A549 (cell line): ENCODE measurements at regions not wholly inside any gene's neighbourhood (a gene's known extent, or its start where the extent isn't known, plus 50 kb on each side); places are given as distances from the start of the nearest gene placed in this dataset.

ENCODE experiments used
- ATAC-seq, 2 experiments: fragments of 200-7000 bp in 1 of 2; fragments of >200 bp in 1 of 2; cut with Nextera tagmentation in 1 of 2; cut with Tn5 transposase in 1 of 2; 3 replicates each; pipeline versions ENCODE4 v1.8.0 to v1.9.1; 2018 to 2020; ENCODE audit warnings: mild to moderate bottlenecking in 1 of 2, moderate library complexity in 1 of 2
- CTCF ChIA-PET: fragments of 300-600 bp; sonication (Branson Sonifier 250); formaldehyde crosslinking; extraction: SDS; loops from one replicate; lab custom pipeline; 2021; ENCODE audit warnings: antibody characterized with exemption, inconsistent platforms; lab: Yijun Ruan, JAX
- POLR2A ChIA-PET: fragments of 350-600 bp; formaldehyde crosslinking; extraction: SDS; loops from one replicate; lab custom pipeline; 2021; ENCODE audit warnings: antibody characterized with exemption, inconsistent platforms; lab: Yijun Ruan, JAX
- DNase-seq, 2 experiments: peaks; one replicate each; pipeline versions ENCODE4 v3.0.0 to v3.0.0-alpha.2; 2011 to 2016; ENCODE audit warnings: low read depth in 1 of 2, low spot score in 1 of 2
- FAIRE-seq: peaks from 2 replicates; lab custom pipeline; 2011; peaks lifted over from hg19 to GRCh38; lab: Jason Lieb, UNC
- H3K27ac ChIP-seq, 2 experiments: fragments of >200 bp; sonication (Bioruptor Twin); formaldehyde crosslinking; 3 replicates each; pipeline ENCODE4 v1.5.1; 2016 to 2017
- H3K4me1 ChIP-seq: fragments of >200 bp; sonication (Bioruptor Twin); formaldehyde crosslinking; 3 replicates; pipeline ENCODE4 v1.6.1; 2016
- H3K4me2 ChIP-seq: fragments of >200 bp; sonication (Bioruptor Twin); formaldehyde crosslinking; 3 replicates; pipeline ENCODE4 v1.6.1; 2016
- H3K4me3 ChIP-seq: fragments of >200 bp; sonication (Bioruptor Twin); formaldehyde crosslinking; 3 replicates; pipeline ENCODE4 v1.5.1; 2016
- H3K9me3 ChIP-seq: fragments of >200 bp; sonication (Bioruptor Twin); formaldehyde crosslinking; 3 replicates; pipeline ENCODE4 v1.6.1; 2016
- BHLHE40 ChIP-seq: IDR thresholded peaks from 2 replicates; pipeline ENCODE4 v1.6.1; 2012; ENCODE audit warnings: low read depth, low read length, inconsistent platforms
- CBX2 ChIP-seq: fragments of 200-600 bp; sonication (generic); IDR thresholded peaks from 2 replicates; pipeline ENCODE4 v1.6.1; 2016; ENCODE audit warnings: low read depth, mild to moderate bottlenecking, borderline replicate concordance
- CHD2 ChIP-seq: fragments of 150-350 bp; IDR thresholded peaks from 2 replicates; pipeline ENCODE4 v1.6.1; 2014; ENCODE audit warnings: low read length; ENCODE audit not compliant: partially characterized antibody
- EP300 ChIP-seq, 2 experiments: fragments of >200 bp; sonication (Bioruptor Twin); formaldehyde crosslinking; IDR thresholded peaks; 2 replicates in 1 of 2; 3 replicates in 1 of 2; pipeline ENCODE4 v1.6.1; 2016 to 2017
- FOSB ChIP-seq: fragments of 250-450 bp; sonication (Bioruptor Pico); IDR thresholded peaks from 2 replicates; pipeline ENCODE4 v1.5.0; 2020; ENCODE audit warnings: mild to moderate bottlenecking, moderate library complexity
- GATA3 ChIP-seq: IDR thresholded peaks from 2 replicates; pipeline ENCODE4 v1.6.1; 2012; ENCODE audit warnings: borderline replicate concordance
- HOXB5 ChIP-seq: fragments of 250-450 bp; sonication (Bioruptor Pico); IDR thresholded peaks from 2 replicates; pipeline ENCODE4 v1.5.0; 2020; ENCODE audit warnings: mild to moderate bottlenecking, moderate library complexity
- JUN ChIP-seq, 2 experiments: fragments of >200 bp; sonication (Bioruptor Twin); formaldehyde crosslinking; IDR thresholded peaks; 2 replicates in 1 of 2; 3 replicates in 1 of 2; pipeline ENCODE4 v1.6.1; 2016 to 2017
- JUNB ChIP-seq: fragments of >200 bp; sonication (Bioruptor Twin); formaldehyde crosslinking; IDR thresholded peaks from 2 replicates; pipeline ENCODE4 v1.6.1; 2016
- KDM1A ChIP-seq: fragments of 200-600 bp; sonication (generic); IDR thresholded peaks from 2 replicates; pipeline ENCODE4 v1.6.1; 2016; ENCODE audit warnings: low read depth, mild to moderate bottlenecking
- MAX ChIP-seq: IDR thresholded peaks from 2 replicates; pipeline ENCODE4 v1.6.1; 2012
- RARB ChIP-seq: fragments of 250-450 bp; sonication (Bioruptor Pico); IDR thresholded peaks from 2 replicates; pipeline ENCODE4 v1.8.0; 2021; ENCODE audit warnings: mild to moderate bottlenecking, moderate library complexity
- REST ChIP-seq: fragments of 200-600 bp; sonication (generic); IDR thresholded peaks from 2 replicates; pipeline ENCODE4 v1.6.1; 2016; ENCODE audit warnings: antibody characterized with exemption, mild to moderate bottlenecking, moderate library complexity
- ZFP36 ChIP-seq: fragments of 450-650 bp; IDR thresholded peaks from 2 replicates; pipeline ENCODE4 v1.6.1; 2014; ENCODE audit warnings: borderline replicate concordance; ENCODE audit not compliant: partially characterized antibody
- WGBS: methylation state at CpG from one replicate; pipeline ENCODE4 v1.1.6; 2017; ENCODE audit errors: missing lambda C conversion rate; 5-methylcytosine and 5-hydroxymethylcytosine counted together
- TF ChIP-seq, protein P1 (sequence below): fragments of 150-350 bp; IDR thresholded peaks from 2 replicates; pipeline ENCODE4 v1.6.1; 2014; ENCODE audit warnings: low read depth, mild to moderate bottlenecking, low read length
- TF ChIP-seq, protein P2 (sequence below): IDR thresholded peaks from 2 replicates; pipeline ENCODE4 v1.6.1; 2012; ENCODE audit warnings: low read depth, borderline replicate concordance
- TF ChIP-seq, protein P3 (sequence below): fragments of >200 bp; sonication (Bioruptor Twin); formaldehyde crosslinking; IDR thresholded peaks from 2 replicates; pipeline ENCODE4 v1.6.1; 2016

DNA sequence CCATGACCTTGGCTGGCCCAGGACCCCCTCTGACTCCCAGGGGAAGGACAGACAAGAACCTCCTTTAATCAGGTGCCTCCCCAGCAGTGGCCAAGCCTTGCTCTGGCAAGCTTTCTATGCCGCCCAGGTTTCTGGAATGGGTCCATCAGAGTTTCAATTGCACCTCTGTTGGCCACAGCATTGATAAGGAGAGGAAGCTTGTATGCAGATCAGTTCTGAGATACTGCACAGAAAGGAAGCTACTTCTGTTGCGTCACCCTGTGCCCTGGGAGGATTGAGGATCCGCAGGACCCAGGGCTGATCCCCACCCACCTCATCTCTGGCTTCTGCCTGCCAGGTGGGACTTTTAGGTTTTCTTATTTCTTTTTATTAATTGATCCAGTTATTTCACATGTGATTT, 167.2 kb downstream of the TFAP2C start:
- DNase-seq (no peak), ATAC-seq (no peak), FAIRE-seq (no peak)
- Histone ChIP-seq H3K4me1 (peaks cover under 1% of the 10 kb centered on the region; the same call in 1 of the 3 replicates), H3K4me3 (no peak overlapping the region), H3K4me2 (no peak overlapping the region), H3K27ac (peak overlapping the region in 1 of 2 experiments; percentile 61; a peak in 3 of 6 replicates), H3K9me3 (peaks cover 20% of the 10 kb centered on the region)
- WGBS, result 92% methylated on average over 3 of the region's 3 CpGs
- ChIA-PET CTCF (interaction anchor here (1.2 kb wide), 1 partner anchor 265 kb away, joined by 4 read pairs; no protein-coding TSS in a partner anchor), POLR2A (no interaction called here)
- TF ChIP-seq REST, result no peak
- no peak for TF ChIP-seq JUNB
- TF ChIP-seq BHLHE40, result no peak
- no peak for TF ChIP-seq ZFP36
- TF ChIP-seq GATA3, result no peak
- no peak for TF ChIP-seq JUN (IDR thresholded peaks at IDR 0.05)
- no peak for TF ChIP-seq CBX2
- TF ChIP-seq MAX, result no peak
- TF ChIP-seq, protein P1, sequence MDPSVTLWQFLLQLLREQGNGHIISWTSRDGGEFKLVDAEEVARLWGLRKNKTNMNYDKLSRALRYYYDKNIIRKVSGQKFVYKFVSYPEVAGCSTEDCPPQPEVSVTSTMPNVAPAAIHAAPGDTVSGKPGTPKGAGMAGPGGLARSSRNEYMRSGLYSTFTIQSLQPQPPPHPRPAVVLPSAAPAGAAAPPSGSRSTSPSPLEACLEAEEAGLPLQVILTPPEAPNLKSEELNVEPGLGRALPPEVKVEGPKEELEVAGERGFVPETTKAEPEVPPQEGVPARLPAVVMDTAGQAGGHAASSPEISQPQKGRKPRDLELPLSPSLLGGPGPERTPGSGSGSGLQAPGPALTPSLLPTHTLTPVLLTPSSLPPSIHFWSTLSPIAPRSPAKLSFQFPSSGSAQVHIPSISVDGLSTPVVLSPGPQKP, result no peak

DNA sequence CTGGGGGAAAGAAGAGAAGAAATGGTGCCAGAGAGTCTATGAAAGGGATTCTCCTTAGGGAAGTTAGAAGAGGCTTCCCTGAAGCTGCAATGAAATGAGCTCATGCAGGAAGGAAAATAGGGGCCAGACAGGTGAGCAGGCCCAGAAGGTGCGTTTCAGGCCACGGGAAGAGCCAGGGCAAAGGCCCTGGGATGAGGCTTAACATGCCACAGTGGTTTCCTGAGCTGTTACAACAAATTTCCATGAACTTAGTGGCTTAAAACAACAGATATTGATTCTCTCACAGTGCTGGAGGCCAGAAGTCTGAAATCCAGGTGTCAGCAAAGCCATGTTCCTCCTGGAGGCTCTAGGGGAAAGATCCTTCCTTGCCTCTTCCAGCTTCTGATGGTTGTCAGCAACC, 167.9 kb downstream of the TFAP2C start:
- Histone ChIP-seq H3K27ac (peak overlapping the region in 1 of 2 experiments; percentile 61; a peak in 2 of 6 replicates), H3K4me1 (no peaks in the 10 kb centered on the region), H3K4me2 (no peak overlapping the region), H3K4me3 (no peak overlapping the region), H3K9me3 (peaks cover 20% of the 10 kb centered on the region)
- ChIA-PET CTCF (interaction anchor here (0.6 to 1.5 kb wide), 5 partner anchors 8 to 265 kb away, joined by 3 to 7 read pairs (median 4); no protein-coding TSS in a partner anchor), POLR2A (no interaction called here)
- WGBS, result 82% methylated on average over 2 of the region's 2 CpGs
- no peak for FAIRE-seq
- ATAC-seq, result no peak
- DNase-seq, result no peak
- TF ChIP-seq HOXB5 (CRISPR knock-in tag) (no peak), CBX2 (no peak), KDM1A (no peak), EP300 (IDR thresholded peaks at IDR 0.05) (no peak)
- TF ChIP-seq, protein P2, sequence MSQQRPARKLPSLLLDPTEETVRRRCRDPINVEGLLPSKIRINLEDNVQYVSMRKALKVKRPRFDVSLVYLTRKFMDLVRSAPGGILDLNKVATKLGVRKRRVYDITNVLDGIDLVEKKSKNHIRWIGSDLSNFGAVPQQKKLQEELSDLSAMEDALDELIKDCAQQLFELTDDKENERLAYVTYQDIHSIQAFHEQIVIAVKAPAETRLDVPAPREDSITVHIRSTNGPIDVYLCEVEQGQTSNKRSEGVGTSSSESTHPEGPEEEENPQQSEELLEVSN, result no peak
- TF ChIP-seq, protein P3, sequence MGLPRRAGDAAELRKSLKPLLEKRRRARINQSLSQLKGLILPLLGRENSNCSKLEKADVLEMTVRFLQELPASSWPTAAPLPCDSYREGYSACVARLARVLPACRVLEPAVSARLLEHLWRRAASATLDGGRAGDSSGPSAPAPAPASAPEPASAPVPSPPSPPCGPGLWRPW, result no peak

DNA sequence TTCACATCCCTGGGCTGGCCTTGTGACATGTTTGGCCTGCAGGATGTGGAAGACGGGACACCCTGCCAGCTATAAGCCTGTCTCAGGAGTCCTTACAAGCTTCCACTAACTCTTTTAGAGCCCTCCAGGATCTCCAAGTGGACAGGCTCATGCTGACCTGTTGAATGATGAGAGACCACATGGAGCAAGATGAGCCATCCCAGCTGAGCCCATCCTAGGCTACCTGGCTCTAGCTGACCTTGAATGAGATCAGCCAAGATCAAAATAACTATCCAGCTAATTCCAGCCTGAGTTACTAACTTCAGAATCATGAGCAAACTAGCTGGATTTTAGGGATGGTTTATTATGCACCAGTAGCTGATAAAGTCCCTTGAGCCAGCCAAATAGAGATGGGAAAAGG, 169.5 kb downstream of the TFAP2C start:
- H3K9me3 ChIP-seq, result peaks cover 20% of the 10 kb centered on the region
- ChIA-PET POLR2A (interaction anchor here (0.6 kb wide), 1 partner anchor 123 kb away, joined by 5 read pairs; no protein-coding TSS in a partner anchor), CTCF (interaction anchor here (1.3 kb wide), 1 partner anchor 157 kb away, joined by 3 read pairs; no protein-coding TSS in a partner anchor)
- H3K4me2 ChIP-seq, result no peak overlapping the region
- H3K4me3 ChIP-seq, result no peak overlapping the region
- no peak for ATAC-seq
- no peaks in the 10 kb centered on the region for H3K4me1 ChIP-seq
- no peak for DNase-seq
- no peak for FAIRE-seq
- 91% methylated on average over 1 of the region's 1 CpG for WGBS
- H3K27ac ChIP-seq, result no peak overlapping the region
- TF ChIP-seq RARB (CRISPR knock-in tag) (no peak), CHD2 (no peak), FOSB (CRISPR knock-in tag) (no peak)
- TF ChIP-seq, all 56 proteins: peak for 0
